A673 (cell line): ENCODE measurements at regions not wholly inside any gene's neighbourhood (a gene's known extent, or its start where the extent isn't known, plus 50 kb on each side); places are given as distances from the start of the nearest gene placed in this dataset.

Experiments
- EZH2 ChIP-seq: fragments of 200-600 bp; sonication (generic); IDR thresholded peaks from 2 replicates; pipeline ENCODE4 v1.6.1; 2017; ENCODE audit warnings: borderline replicate concordance, low read depth, mild to moderate bottlenecking, mixed read lengths, antibody characterized with exemption, low read length; ENCODE audit not compliant: poor library complexity, severe bottlenecking
- TF ChIP-seq, protein P1 (sequence below): fragments of 300-800, 200-600 bp; sonication (generic); conservative IDR thresholded peaks from 2 replicates; pipeline ENCODE4 v1.5.1; 2017; ENCODE audit warnings: low read depth, mild to moderate bottlenecking, antibody characterized with exemption, low read length, moderate library complexity, mixed read lengths

DNA sequence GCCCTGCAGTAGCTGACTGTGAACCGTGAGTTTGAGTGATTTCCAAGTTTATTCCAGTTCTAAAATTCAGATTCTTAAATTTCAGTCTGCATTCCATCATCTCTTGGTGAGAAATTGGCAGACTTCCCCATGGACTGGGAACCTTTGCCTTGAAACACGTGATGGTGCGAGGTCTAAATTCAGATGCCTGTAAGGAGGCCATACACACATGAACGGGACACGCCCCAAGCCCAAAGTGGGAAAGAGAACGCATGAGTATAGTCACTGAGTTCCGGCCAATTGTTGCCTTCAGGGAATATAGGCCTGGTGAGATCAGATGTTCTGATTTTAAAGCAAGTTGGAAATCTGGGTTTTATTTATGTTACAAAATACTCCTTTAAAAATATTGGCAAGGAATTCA lies 1084.4 kb upstream of the WWC1 start:
- TF ChIP-seq, protein P1, sequence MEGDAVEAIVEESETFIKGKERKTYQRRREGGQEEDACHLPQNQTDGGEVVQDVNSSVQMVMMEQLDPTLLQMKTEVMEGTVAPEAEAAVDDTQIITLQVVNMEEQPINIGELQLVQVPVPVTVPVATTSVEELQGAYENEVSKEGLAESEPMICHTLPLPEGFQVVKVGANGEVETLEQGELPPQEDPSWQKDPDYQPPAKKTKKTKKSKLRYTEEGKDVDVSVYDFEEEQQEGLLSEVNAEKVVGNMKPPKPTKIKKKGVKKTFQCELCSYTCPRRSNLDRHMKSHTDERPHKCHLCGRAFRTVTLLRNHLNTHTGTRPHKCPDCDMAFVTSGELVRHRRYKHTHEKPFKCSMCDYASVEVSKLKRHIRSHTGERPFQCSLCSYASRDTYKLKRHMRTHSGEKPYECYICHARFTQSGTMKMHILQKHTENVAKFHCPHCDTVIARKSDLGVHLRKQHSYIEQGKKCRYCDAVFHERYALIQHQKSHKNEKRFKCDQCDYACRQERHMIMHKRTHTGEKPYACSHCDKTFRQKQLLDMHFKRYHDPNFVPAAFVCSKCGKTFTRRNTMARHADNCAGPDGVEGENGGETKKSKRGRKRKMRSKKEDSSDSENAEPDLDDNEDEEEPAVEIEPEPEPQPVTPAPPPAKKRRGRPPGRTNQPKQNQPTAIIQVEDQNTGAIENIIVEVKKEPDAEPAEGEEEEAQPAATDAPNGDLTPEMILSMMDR = no peak
- no peak for TF ChIP-seq EZH2
